HL-60 (cell line): ENCODE measurements at regions not wholly inside any gene's neighbourhood (a gene's known extent, or its start where the extent isn't known, plus 50 kb on each side); places are given as distances from the start of the nearest gene placed in this dataset.

ENCODE experiments used
- DNase-seq, 2 experiments: peaks; one replicate each; pipeline ENCODE4 v3.0.0-alpha.2; 2010 to 2020; ENCODE audit warnings: low read depth in 1 of 2, low spot score in 1 of 2
- H3K27ac ChIP-seq: fragments of 250-450 bp; sonication (Bioruptor Pico); replicated peaks from 2 replicates; pipeline ENCODE4 v1.5.1; 2020; ENCODE audit warnings: mild to moderate bottlenecking, moderate library complexity
- H3K27me3 ChIP-seq: fragments of 250-450 bp; sonication (Bioruptor Pico); 2 replicates; pipeline ENCODE4 v1.5.1; 2021; ENCODE audit warnings: mild to moderate bottlenecking, moderate library complexity; ENCODE audit not compliant: insufficient read depth, poor library complexity, severe bottlenecking
- H3K4me3 ChIP-seq: replicated peaks from 2 replicates; pipeline ENCODE4 v1.5.1; 2011; ENCODE audit warnings: mild to moderate bottlenecking, control low read depth, low read length; ENCODE audit not compliant: insufficient read depth
- CTCF ChIP-seq: IDR thresholded peaks from one replicate; pipeline ENCODE4 v1.5.1; 2011; ENCODE audit warnings: low read length, control low read depth, inconsistent platforms; ENCODE audit not compliant: insufficient read depth
- GABPA ChIP-seq: IDR thresholded peaks from 2 replicates; pipeline ENCODE4 v1.6.1; 2012; ENCODE audit warnings: low read depth
- POLR2AphosphoS5 ChIP-seq: IDR thresholded peaks from 2 replicates; pipeline ENCODE4 v1.6.1; 2012; ENCODE audit warnings: low read depth
- REST ChIP-seq: IDR thresholded peaks from 2 replicates; pipeline ENCODE4 v1.6.1; 2012; ENCODE audit warnings: low read depth; ENCODE audit not compliant: insufficient replicate concordance
- SPI1 ChIP-seq: IDR thresholded peaks from 2 replicates; pipeline ENCODE4 v1.6.1; 2012; ENCODE audit warnings: low read depth, mild to moderate bottlenecking, borderline replicate concordance

GRCh38 chr5:68028131-68028727 lies 187.3 kb upstream of the PIK3R1 start:
- H3K27ac ChIP-seq, result no peak overlapping the region
- no peak for TF ChIP-seq SPI1
- no peak for TF ChIP-seq CTCF
- TF ChIP-seq REST, result no peak
- no peak for TF ChIP-seq POLR2AphosphoS5
- no peak for TF ChIP-seq GABPA
- no peaks in the 10 kb centered on the region for H3K27me3 ChIP-seq
- H3K4me3 ChIP-seq, result no peak overlapping the region
- DNase-seq, result no peak

DNA sequence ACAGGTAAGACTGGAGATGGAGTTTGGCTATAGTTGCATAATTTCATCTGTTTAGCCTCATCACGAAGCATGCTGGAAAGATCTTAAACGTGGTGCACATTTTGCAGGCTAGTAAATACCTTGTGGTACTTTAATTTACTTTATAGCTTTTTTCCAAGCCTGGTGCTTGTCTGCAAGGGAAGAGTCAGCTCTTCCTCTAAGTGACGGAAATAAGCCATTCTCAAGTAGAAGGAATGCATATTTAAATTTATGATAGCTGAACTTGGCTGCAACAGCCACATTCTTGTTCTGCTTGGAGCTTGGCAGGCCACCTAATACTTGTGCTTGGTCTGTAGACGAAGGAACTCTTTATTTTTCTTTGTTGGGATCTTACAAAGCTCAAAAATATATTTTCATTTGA lies 188.0 kb upstream of the PIK3R1 start:
- Histone ChIP-seq H3K4me3 (no peak overlapping the region), H3K27me3 (no peaks in the 10 kb centered on the region), H3K27ac (no peak overlapping the region)
- no peak for DNase-seq
- TF ChIP-seq SPI1, result no peak
- no peak for TF ChIP-seq CTCF
- TF ChIP-seq POLR2AphosphoS5, result no peak
- TF ChIP-seq GABPA, result no peak
- TF ChIP-seq REST, result no peak

DNA sequence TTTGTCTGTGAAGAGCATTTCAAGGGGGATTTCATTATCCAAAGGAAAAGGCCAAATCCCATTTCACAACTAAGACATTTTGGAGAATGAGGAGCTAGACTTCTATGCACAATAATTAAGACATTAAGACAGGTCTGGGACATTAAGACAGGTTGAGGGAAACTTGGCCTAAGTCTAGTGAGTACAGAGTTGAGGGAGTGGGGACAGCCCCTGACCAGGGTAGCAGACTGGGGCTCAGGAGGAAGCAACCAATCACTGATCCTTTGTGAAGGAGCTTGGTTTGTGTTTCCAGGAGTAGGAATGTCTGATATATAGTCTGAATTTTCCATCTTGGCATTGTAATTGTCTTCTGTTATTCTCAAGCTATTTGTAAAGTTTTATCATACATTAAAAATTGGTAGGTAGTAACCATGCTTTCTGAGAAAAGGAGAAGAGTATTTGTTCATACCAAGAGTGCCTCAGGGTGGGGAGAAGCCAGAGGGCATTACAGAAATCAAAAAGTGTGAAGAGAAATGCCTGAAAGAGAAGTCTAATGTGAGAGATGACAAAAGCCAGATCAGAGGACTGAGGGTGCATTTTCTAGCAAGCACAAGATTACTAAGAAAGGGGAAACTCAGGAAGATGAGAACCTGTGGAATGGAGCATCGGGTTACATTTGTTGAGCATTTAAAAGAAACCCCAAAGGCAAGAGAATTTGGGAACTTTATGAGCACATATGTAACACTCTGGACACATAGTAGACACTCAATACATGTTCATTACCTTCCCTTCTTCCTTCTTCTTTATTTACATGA lies 189.3 kb upstream of the PIK3R1 start:
- Histone ChIP-seq H3K27ac (no peak overlapping the region), H3K27me3 (no peaks in the 10 kb centered on the region), H3K4me3 (no peak overlapping the region)
- TF ChIP-seq CTCF (no peak), POLR2AphosphoS5 (no peak), REST (no peak), SPI1 (no peak), GABPA (no peak)
- no peak for DNase-seq
